NCI-H2196 treated with DMSO at 0.1 percent for 48 hours (cell line): ENCODE measurements at regions not wholly inside any gene's neighbourhood (a gene's known extent, or its start where the extent isn't known, plus 50 kb on each side); places are given as distances from the start of the nearest gene placed in this dataset.
"Not testable (repeated sequence)": the region's sequence is repeated elsewhere in the genome, so short reads cannot be mapped to it uniquely, and the experiment has no call there.

Experiments
- DNase-seq: peaks from one replicate; lab custom pipeline; 2025; ENCODE audit not compliant: unreplicated experiment; lab: John Stamatoyannopoulos, UW

GRCh38 chr2:193469251-193469650 is 1274.5 kb upstream of the TMEFF2 start:
- no peak for DNase-seq

DNA sequence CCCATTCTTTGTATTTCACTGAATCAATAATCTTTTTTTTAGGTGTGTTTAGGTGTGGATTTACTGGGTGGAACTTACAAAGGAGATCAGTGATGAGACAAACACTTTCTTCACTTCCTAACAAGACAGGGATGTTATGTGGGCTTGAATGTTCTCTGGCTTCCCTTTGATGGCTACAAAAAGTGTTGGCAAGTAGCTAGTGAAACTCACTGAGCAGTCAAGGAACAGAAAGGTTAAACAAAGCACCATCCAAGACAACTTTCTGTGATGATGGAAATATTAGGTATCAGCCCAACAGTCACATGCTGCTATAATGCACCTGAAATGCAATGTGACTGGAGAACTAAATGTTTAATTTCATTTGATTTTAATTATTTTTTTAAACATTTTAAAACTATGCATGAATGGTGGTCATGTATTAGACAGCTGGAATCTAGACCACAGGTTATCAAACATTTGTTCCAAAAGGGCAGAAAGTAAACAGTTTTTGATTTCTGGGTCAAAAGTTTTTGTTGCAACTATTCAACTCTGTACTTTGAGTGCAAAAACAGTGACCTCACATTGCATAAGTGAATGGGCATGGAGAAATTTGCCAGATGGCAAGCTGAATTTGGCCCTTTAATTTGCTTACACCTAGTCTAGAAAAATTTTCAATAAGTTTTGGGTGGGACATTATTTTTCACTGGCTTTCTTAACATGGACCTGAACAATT is 1272.7 kb upstream of the TMEFF2 start:
- DNase-seq: no peak

- DNase-seq: no peak
Observed at GRCh38 chr2:193463011-193463410, 1268.3 kb upstream of the TMEFF2 start.

DNA sequence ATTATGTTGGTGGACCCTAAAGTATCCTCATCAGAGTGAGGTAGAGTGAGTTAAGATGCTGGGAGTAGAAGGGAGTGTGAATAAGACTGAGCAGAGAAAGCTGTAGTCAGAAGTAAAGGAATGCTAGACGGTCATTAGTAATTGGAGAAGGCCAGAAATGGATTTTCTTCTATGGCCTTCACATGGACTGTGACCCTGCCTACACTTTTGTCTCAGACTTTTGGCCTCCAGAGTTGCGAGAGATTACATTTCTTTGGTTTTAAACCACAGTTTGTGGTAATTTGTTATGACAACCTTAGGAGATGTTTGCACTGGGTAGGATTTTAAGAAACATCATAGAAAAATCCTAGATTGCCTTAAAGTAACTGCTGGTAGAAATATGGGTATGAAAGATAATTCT is 1267.7 kb upstream of the TMEFF2 start:
- no peak for DNase-seq

GRCh38 chr2:193461431-193461934 is 1266.8 kb upstream of the TMEFF2 start:
- no peak for DNase-seq

GRCh38 chr2:193446967-193447366 is 1252.2 kb upstream of the TMEFF2 start:
- DNase-seq: no peak

DNA sequence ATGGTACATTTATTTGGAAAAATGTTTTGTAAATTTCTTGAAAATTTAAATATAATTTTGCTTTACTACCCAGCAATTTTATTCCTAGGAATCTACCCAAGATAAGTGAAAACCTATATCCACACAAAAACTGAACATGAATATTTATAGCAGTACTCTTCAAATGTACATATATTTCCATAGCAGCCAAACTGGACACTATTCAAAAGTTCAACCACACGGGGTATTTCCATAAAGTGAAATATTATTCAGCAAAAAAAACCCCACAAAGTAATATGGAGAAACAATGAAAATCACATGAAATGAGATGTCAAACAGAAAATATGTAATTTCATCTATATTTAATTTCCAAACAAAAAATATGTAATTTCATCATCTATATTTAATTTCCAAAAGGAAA is 1247.6 kb upstream of the TMEFF2 start:
- no peak for DNase-seq

DNA sequence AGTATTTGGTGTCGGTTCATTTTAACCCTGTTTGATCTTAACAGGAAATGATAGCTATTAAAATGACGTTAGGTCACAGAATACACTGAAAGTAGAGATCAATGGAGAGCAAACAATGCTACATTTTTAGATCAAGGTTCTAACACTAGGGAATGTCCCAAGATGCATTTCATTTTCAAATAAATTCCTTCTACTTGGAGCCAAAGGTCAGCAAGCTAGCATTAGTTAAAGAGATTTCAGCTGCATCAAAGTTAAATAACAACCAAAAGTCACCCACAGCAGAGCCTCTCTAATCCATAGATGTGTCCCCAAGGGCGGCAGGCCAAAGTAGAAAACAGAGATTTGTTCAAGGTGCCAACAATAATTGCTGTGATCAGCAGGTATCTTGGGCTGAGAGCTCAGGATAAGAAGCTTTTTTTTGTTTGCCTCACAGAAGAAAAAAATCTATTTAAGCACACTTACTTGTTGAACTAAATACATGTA is 1233.6 kb upstream of the TMEFF2 start:
- no peak for DNase-seq

DNA sequence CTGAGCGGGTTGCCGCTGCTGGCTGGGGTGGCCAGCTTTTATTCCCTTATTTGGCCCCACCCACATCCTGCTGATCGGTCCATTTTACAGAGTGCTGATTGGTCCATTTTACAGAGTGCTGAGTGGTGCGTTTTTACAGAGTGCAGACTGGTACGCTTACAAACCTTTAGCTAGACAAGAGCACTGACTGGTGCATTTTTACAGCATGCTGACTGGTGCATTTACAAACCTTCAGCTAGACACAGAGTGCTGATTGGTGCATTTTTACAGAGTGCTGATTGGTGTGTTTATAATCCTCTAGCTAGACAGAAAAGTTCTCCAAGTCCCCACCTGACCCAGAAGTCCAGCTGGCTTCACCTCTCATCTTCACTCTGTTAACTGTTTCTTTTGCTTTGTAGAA is 1217.6 kb upstream of the TMEFF2 start:
- not testable (repeated sequence) for DNase-seq

DNA sequence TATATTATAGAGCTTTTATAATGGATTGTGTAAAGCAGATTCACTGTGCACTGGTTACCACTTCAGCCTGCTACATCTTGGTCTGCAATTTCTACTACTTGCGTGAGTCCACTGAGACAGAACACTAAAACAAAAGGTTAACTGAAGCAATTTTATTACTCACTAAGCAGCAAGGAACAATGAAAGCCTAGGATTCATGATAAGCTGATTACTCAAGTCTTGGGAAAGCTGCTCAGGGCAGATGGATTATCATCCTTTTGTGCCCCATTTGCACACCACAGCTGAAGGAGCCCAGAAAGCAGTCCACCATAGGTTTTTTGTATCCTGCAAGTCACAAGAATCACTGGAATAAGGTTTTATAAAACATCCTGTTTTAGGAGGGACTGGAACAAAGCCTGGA is 1215.2 kb upstream of the TMEFF2 start:
- DNase-seq: no peak

DNA sequence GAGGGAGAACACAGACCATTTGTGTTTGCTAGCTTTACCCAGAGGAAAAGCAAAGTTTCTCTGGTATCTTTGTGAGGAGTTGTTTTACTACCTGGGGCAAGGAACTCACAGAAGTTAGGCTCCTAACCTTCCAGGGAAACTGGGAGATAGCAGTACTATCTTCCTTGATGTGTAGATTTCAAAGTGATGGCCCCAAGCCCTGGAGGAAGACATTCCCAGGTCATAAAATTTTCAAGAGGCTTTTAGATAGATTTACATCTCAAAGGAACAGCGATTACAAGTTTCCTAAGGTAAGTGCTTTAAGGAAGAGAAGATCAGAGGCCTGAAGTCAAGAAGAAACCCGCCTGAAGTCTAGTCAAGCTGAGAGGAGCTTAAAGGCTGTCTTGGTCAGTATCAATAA is 1187.8 kb upstream of the TMEFF2 start:
- no peak for DNase-seq

- DNase-seq: no peak
Observed at GRCh38 chr2:193377789-193378188, 1183.1 kb upstream of the TMEFF2 start.

DNA sequence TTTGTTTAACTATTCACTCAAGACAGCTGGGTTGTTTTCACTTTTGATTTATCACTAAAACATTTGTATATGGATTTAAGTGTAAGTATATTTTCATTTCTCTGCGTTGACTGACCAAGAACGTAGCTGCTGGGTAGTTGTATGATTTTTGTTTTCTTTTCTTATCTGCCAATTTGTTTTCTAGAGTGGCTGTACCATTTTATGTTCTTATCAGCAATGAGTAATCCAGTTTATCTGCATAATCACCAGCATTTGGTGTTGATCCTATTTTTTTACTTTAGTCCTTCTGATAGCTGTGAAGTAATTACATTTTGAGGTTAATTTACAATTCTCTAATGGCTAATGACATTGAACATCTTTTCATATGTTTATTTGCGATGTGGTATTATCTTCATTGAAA is 1178.4 kb upstream of the TMEFF2 start:
- no peak for DNase-seq

DNA sequence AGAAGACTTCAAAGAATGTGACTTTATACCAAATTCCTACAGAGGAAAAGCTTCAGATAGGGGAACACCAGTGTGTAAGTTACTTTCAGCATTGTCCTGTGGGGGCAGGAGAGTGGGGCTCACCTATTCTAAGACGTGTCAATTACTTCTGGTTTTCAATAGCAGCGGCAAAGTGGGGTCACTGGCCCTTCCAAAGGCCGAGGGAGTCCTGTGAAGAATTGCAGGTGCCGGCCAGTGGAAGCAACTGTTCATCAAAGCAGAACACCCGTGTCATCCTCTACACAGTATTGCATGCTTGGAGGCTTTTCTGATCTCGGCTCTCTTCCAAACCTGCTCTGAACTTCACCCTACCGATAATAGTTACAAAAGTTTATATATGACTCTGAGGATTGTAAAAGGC is 1176.5 kb upstream of the TMEFF2 start:
- no peak for DNase-seq

- no peak for DNase-seq
Observed at GRCh38 chr2:193368615-193369014, 1173.9 kb upstream of the TMEFF2 start.

GRCh38 chr2:193357508-193357907 is 1162.8 kb upstream of the TMEFF2 start:
- DNase-seq: no peak

DNA sequence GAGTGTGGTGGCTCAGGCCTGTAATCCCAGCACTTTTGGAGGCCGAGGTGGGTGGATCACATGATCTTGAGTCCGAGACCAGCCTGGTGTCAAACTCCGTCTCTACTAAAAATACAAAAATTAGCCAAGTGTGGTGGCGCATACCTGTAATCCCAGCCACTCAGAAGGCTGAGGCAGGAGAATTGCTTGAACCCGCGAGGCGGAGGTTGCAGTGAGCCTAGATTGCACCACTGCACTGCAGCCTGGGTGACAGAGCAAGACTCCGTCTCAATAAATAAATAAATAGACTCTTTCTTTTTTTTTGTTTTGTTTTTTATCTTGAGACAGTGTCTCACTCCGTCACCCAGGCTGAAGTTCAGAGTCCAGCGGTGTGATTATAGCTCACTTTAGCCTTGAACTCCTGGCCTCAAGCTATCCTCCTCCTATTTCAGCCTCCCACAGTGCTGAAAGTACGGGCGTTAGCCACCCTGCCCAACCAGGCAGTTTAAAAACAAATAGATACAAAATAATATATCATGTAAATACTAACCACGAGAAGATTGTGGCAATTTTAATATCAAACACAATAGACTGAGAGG is 1158.0 kb upstream of the TMEFF2 start:
- not testable (repeated sequence) for DNase-seq

GRCh38 chr2:193350509-193350908 is 1155.8 kb upstream of the TMEFF2 start:
- DNase-seq: no peak

GRCh38 chr2:193349642-193350041 is 1154.9 kb upstream of the TMEFF2 start:
- DNase-seq: no peak

DNA sequence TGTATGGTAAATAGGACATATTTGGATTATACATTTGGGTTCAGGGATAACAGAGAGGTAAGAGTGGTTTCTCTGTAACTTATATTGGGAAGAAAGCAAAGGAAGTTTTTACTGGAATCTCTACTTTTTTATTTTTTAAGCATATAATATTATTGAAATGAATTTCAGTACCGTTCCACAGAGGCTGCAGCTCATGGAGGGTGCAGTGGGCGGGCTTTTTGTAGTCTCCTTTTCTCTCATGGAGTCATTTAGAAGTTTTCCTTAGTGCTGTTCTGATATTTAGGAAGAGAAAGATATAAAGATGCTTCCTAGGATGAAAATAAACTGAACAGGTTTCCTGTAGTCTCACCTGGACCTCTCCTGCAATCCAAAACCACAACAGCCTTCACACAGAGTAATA is 1153.3 kb upstream of the TMEFF2 start:
- no peak for DNase-seq

DNA sequence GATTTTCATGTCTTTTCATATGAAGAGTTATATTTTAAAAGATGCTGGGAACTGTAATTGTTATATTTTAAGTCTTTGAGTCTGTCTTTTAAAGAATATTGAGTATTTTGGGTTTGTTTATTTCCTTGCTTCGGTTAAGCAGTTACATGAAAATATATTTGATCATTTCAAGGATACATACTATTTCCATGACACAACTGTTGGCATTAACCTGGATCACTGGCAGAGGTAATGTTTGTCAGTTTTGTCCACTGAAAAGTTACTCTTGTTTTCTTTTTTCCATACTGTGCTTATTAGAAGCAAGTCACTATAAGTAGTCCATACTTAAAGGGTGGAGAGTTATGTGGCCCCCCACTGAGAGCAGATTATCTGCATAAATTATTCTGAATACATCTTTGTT is 1142.0 kb upstream of the TMEFF2 start:
- no peak for DNase-seq

- no peak for DNase-seq
Observed at GRCh38 chr2:193334401-193334800, 1139.7 kb upstream of the TMEFF2 start.

DNA sequence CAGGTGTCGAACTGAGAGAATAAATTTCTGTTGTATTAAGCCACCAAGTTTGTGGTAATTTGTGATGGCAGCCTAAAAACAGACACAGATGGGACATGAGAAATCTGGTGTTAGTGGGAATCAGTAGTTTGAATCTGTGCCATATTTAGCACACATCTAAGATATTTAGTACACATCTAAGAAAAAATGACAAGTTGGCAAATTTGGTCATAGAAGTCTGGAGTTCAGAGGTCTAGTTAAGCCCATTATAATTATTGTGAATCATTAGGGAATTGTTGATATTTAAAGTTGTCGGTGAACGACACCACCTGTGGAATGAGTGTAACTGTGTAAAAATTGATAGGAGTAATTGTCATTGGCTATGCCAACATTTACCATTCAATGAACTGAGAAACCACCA is 1138.8 kb upstream of the TMEFF2 start:
- DNase-seq: no peak
